GM23338 (cell line): ENCODE measurements at regions not wholly inside any gene's neighbourhood (a gene's known extent, or its start where the extent isn't known, plus 50 kb on each side); places are given as distances from the start of the nearest gene placed in this dataset.

Experiments
- ATAC-seq: fragments of 200-7000 bp; cut with Tn5 transposase; 3 replicates; pipeline ENCODE4 v1.9.1; 2020
- DNase-seq: peaks from one replicate; pipeline ENCODE4 v3.0.0-alpha.2; 2015; ENCODE audit warnings: low spot score
- H2AFZ ChIP-seq: fragments of 200-600 bp; sonication (generic); 2 replicates; pipeline ENCODE4 v1.8.0; 2016; ENCODE audit warnings: antibody characterized with exemption, mild to moderate bottlenecking, moderate library complexity
- H3F3A ChIP-seq: fragments of 200-600 bp; sonication (generic); replicated peaks from 2 replicates; pipeline ENCODE4 v1.8.0; 2017; ENCODE audit warnings: antibody characterized with exemption, mixed run types, low read depth
- H3K27ac ChIP-seq: fragments of 200-600 bp; sonication (generic); 2 replicates; pipeline ENCODE4 v1.6.1; 2016; ENCODE audit warnings: low read depth
- H3K27me3 ChIP-seq: fragments of 200-600 bp; sonication (generic); 2 replicates; pipeline ENCODE4 v1.8.0; 2016; ENCODE audit warnings: mild to moderate bottlenecking, mixed run types, moderate library complexity; ENCODE audit not compliant: insufficient read depth
- H3K36me3 ChIP-seq: fragments of 200-600 bp; sonication (generic); 2 replicates; pipeline ENCODE4 v1.8.0; 2016; ENCODE audit warnings: mild to moderate bottlenecking; ENCODE audit not compliant: insufficient read depth
- H3K4me1 ChIP-seq: fragments of 200-600 bp; sonication (generic); 2 replicates; pipeline ENCODE4 v1.8.0; 2016; ENCODE audit warnings: mild to moderate bottlenecking, moderate library complexity; ENCODE audit not compliant: insufficient read depth
- H3K4me2 ChIP-seq: fragments of 200-600 bp; sonication (generic); 2 replicates; pipeline ENCODE4 v1.7.1; 2017; ENCODE audit warnings: mixed run types
- H3K4me3 ChIP-seq: fragments of 200-600 bp; sonication (generic); 2 replicates; pipeline ENCODE4 v1.6.1; 2016; ENCODE audit warnings: mixed run types
- H3K79me2 ChIP-seq: fragments of 200-600 bp; sonication (generic); replicated peaks from 2 replicates; pipeline ENCODE4 v1.8.0; 2017; ENCODE audit warnings: mild to moderate bottlenecking; ENCODE audit not compliant: insufficient read depth
- H3K9me2 ChIP-seq: fragments of 200-600 bp; sonication (generic); 2 replicates; pipeline ENCODE4 v1.8.0; 2017; ENCODE audit not compliant: insufficient read depth
- H4K20me1 ChIP-seq: fragments of 200-600 bp; sonication (generic); replicated peaks from 2 replicates; pipeline ENCODE4 v1.8.0; 2017; ENCODE audit warnings: mild to moderate bottlenecking; ENCODE audit not compliant: insufficient read depth
- H3K27ac Mint-ChIP-seq: 2 replicates; pipeline ENCODE4 v1.8.0; 2020; ENCODE audit warnings: inconsistent platforms, mild to moderate bottlenecking, moderate library complexity, mixed read lengths
- H3K27me3 Mint-ChIP-seq: 3 replicates; pipeline ENCODE4 v1.8.0; 2022; ENCODE audit warnings: low read depth, mild to moderate bottlenecking, moderate library complexity, mixed read lengths, inconsistent platforms; ENCODE audit not compliant: insufficient read depth, poor library complexity
- H3K36me3 Mint-ChIP-seq: 3 replicates; pipeline ENCODE4 v1.8.0; 2021; ENCODE audit warnings: low read depth, mild to moderate bottlenecking, inconsistent platforms, moderate library complexity, mixed read lengths
- H3K4me1 Mint-ChIP-seq: 3 replicates; pipeline ENCODE4 v1.8.0; 2020; ENCODE audit warnings: mild to moderate bottlenecking, inconsistent platforms, mixed read lengths
- H3K4me3 Mint-ChIP-seq: 3 replicates; pipeline ENCODE4 v1.8.0; 2021; ENCODE audit warnings: moderate library complexity, mild to moderate bottlenecking, inconsistent platforms, mixed read lengths
- H3K9me3 Mint-ChIP-seq: 3 replicates; pipeline ENCODE4 v1.8.0; 2020; ENCODE audit warnings: moderate library complexity, mild to moderate bottlenecking, inconsistent platforms, mixed read lengths
- CREB1 ChIP-seq: fragments of 250-450 bp; sonication (Bioruptor Pico); IDR thresholded peaks from 2 replicates; pipeline ENCODE4 v1.5.0; 2020; ENCODE audit warnings: low read depth, mild to moderate bottlenecking, moderate library complexity
- CTCF ChIP-seq, 2 experiments: fragments of 200-600 bp in 1 of 2; sonication (generic) in 1 of 2; conservative IDR thresholded peaks; 2 replicates each; pipeline versions ENCODE4 v1.5.1 to v1.6.1; 2016 to 2017; ENCODE audit warnings: antibody characterized with exemption in 2 of 2, low read depth in 2 of 2, mild to moderate bottlenecking in 2 of 2, moderate library complexity in 1 of 2
- JUNB ChIP-seq: IDR thresholded peaks from one replicate; pipeline ENCODE4 v1.6.1; 2016; ENCODE audit warnings: antibody characterized with exemption; ENCODE audit not compliant: unreplicated experiment
- POLR2AphosphoS5 ChIP-seq: IDR thresholded peaks from 2 replicates; pipeline ENCODE4 v1.6.1; 2016; ENCODE audit warnings: antibody characterized with exemption, low read depth
- REST ChIP-seq: IDR thresholded peaks from one replicate; pipeline ENCODE4 v1.6.1; 2018; ENCODE audit warnings: antibody characterized with exemption; ENCODE audit not compliant: unreplicated experiment
- ZNF331 ChIP-seq: fragments of 250-450 bp; sonication (Bioruptor Pico); IDR thresholded peaks from 2 replicates; pipeline ENCODE4 v1.5.0; 2020; ENCODE audit warnings: low read depth, mild to moderate bottlenecking, moderate library complexity
- TF ChIP-seq, protein P1 (sequence below): fragments of 250-450 bp; sonication (Bioruptor Pico); IDR thresholded peaks from 2 replicates; pipeline ENCODE4 v1.5.0; 2020; ENCODE audit warnings: mild to moderate bottlenecking, moderate library complexity

DNA sequence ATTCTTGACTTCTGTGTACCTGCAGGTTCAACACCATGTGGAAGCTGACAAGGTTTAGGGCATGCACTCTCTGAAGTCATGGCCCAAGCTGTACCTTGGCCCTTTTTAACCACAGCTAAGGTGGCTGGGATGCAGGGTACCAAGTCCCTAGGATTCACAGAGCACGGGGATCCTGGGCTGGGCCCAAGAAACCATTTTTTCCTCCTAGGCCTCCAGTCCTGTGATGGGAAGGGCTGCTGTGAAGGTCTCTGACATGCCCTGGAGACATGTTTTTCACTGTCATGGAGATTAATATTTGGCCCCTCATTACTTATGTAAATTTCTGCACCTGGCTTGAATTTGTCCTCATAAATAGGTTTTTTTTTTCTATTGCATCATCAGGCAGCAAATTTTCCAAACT, 937.5 kb upstream of the ROBO1 start:
- Mint-ChIP-seq H3K4me3 (no peak overlapping the region), H3K36me3 (peaks cover 28% of the 10 kb centered on the region; the same call in 2 of the 3 replicates), H3K27ac (no peak overlapping the region), H3K4me1 (no peaks in the 10 kb centered on the region), H3K27me3 (peaks cover 2% of the 10 kb centered on the region), H3K9me3 (peaks cover 31% of the 10 kb centered on the region)
- DNase-seq (no peak), ATAC-seq (no peak)
- H3K79me2 ChIP-seq: no peaks in the 10 kb centered on the region
- H3K4me1 ChIP-seq: no peaks in the 10 kb centered on the region
- H3K9me2 ChIP-seq: no peaks in the 10 kb centered on the region
- no peaks in the 10 kb centered on the region for H3K27me3 ChIP-seq
- no peak overlapping the region for H3K4me3 ChIP-seq
- no peak overlapping the region for H2AFZ ChIP-seq
- H3K4me2 ChIP-seq: no peak overlapping the region
- no peaks in the 10 kb centered on the region for H4K20me1 ChIP-seq
- H3F3A ChIP-seq: no peaks in the 10 kb centered on the region
- TF ChIP-seq CTCF (conservative IDR thresholded peaks at IDR 0.05; ENCODE audit: low read depth in 2 of 2): no peak
- no peak for TF ChIP-seq JUNB
- peaks cover 18% of the 10 kb centered on the region; the same call in 1 of the 2 replicates for H3K36me3 ChIP-seq
- no peak overlapping the region for H3K27ac ChIP-seq

- H3K9me2 ChIP-seq: no peaks in the 10 kb centered on the region
- no peak overlapping the region for H3K27ac ChIP-seq
- no peak overlapping the region for H3K4me2 ChIP-seq
- H3K9me3 Mint-ChIP-seq: peaks cover 28% of the 10 kb centered on the region
- ATAC-seq (no peak), DNase-seq (no peak)
- peaks cover under 1% of the 10 kb centered on the region; the same call in 2 of the 3 replicates for H3K4me1 Mint-ChIP-seq
- 0 out of 2 replicates have a peak, but pooled peaks cover under 1% of the 10 kb centered on the region for H3K4me1 ChIP-seq
- H3K36me3 ChIP-seq: peaks cover 13% of the 10 kb centered on the region; the same call in 1 of the 2 replicates
- no peak overlapping the region for H2AFZ ChIP-seq
- H3F3A ChIP-seq: no peaks in the 10 kb centered on the region
- no peaks in the 10 kb centered on the region for H4K20me1 ChIP-seq
- no peaks in the 10 kb centered on the region for H3K27me3 ChIP-seq
- H3K79me2 ChIP-seq: no peaks in the 10 kb centered on the region
- no peak overlapping the region for H3K4me3 ChIP-seq
- H3K27ac Mint-ChIP-seq: no peak overlapping the region
- peaks cover 25% of the 10 kb centered on the region; the same call in 2 of the 3 replicates for H3K36me3 Mint-ChIP-seq
- H3K4me3 Mint-ChIP-seq: no peak overlapping the region
- peaks cover 2% of the 10 kb centered on the region for H3K27me3 Mint-ChIP-seq
- TF ChIP-seq POLR2AphosphoS5 (no peak), ZNF331 (CRISPR knock-in tag) (no peak), CTCF (conservative IDR thresholded peaks at IDR 0.05; ENCODE audit: low read depth in 2 of 2) (no peak), CREB1 (CRISPR knock-in tag) (no peak), JUNB (no peak), REST (no peak)
- TF ChIP-seq, protein P1, sequence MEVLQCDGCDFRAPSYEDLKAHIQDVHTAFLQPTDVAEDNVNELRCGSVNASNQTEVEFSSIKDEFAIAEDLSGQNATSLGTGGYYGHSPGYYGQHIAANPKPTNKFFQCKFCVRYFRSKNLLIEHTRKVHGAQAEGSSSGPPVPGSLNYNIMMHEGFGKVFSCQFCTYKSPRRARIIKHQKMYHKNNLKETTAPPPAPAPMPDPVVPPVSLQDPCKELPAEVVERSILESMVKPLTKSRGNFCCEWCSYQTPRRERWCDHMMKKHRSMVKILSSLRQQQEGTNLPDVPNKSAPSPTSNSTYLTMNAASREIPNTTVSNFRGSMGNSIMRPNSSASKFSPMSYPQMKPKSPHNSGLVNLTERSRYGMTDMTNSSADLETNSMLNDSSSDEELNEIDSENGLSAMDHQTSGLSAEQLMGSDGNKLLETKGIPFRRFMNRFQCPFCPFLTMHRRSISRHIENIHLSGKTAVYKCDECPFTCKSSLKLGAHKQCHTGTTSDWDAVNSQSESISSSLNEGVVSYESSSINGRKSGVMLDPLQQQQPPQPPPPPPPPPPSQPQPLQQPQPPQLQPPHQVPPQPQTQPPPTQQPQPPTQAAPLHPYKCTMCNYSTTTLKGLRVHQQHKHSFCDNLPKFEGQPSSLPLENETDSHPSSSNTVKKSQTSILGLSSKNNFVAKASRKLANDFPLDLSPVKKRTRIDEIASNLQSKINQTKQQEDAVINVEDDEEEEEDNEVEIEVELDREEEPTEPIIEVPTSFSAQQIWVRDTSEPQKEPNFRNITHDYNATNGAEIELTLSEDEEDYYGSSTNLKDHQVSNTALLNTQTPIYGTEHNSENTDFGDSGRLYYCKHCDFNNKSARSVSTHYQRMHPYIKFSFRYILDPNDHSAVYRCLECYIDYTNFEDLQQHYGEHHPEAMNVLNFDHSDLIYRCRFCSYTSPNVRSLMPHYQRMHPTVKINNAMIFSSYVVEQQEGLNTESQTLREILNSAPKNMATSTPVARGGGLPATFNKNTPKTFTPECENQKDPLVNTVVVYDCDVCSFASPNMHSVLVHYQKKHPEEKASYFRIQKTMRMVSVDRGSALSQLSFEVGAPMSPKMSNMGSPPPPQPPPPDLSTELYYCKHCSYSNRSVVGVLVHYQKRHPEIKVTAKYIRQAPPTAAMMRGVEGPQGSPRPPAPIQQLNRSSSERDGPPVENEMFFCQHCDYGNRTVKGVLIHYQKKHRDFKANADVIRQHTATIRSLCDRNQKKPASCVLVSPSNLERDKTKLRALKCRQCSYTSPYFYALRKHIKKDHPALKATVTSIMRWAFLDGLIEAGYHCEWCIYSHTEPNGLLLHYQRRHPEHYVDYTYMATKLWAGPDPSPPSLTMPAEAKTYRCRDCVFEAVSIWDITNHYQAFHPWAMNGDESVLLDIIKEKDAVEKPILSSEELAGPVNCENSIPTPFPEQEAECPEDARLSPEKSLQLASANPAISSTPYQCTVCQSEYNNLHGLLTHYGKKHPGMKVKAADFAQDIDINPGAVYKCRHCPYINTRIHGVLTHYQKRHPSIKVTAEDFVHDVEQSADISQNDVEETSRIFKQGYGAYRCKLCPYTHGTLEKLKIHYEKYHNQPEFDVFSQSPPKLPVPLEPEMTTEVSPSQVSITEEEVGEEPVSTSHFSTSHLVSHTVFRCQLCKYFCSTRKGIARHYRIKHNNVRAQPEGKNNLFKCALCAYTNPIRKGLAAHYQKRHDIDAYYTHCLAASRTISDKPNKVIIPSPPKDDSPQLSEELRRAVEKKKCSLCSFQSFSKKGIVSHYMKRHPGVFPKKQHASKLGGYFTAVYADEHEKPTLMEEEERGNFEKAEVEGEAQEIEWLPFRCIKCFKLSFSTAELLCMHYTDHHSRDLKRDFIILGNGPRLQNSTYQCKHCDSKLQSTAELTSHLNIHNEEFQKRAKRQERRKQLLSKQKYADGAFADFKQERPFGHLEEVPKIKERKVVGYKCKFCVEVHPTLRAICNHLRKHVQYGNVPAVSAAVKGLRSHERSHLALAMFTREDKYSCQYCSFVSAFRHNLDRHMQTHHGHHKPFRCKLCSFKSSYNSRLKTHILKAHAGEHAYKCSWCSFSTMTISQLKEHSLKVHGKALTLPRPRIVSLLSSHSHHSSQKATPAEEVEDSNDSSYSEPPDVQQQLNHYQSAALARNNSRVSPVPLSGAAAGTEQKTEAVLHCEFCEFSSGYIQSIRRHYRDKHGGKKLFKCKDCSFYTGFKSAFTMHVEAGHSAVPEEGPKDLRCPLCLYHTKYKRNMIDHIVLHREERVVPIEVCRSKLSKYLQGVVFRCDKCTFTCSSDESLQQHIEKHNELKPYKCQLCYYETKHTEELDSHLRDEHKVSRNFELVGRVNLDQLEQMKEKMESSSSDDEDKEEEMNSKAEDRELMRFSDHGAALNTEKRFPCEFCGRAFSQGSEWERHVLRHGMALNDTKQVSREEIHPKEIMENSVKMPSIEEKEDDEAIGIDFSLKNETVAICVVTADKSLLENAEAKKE (CRISPR knock-in tag): no peak
These were observed 933.6 kb upstream of the ROBO1 start for GRCh38 chr3:80701349-80701748.
